ENCODE measurements at regions not wholly inside any gene's neighbourhood (a gene's known extent, or its start where the extent isn't known, plus 50 kb on each side); places are given as distances from the start of the nearest gene placed in this dataset.

- Mint-ChIP-seq H3K4me1 (ENCODE audit: low read depth) (peaks cover 8% of the 10 kb centered on the region), H3K27me3 (peaks cover 33% of the 10 kb centered on the region), H3K27ac (no peak overlapping the region), H3K4me3 (no peak overlapping the region), H3K9me3 (no peaks in the 10 kb centered on the region), H3K36me3 (ENCODE audit: low read depth) (no peaks in the 10 kb centered on the region)
- no peak for TF ChIP-seq CTCF (IDR thresholded peaks at IDR 0.05)
- Histone ChIP-seq H3K4me1 (ENCODE audit: insufficient read depth, low read length) (no peaks in the 10 kb centered on the region), H3K4me3 (ENCODE audit: low read length) (no peak overlapping the region), H3K27ac (ENCODE audit: low read depth in 1 of 2, low read length in 2 of 2) (no peak overlapping the region), H3K9me3 (ENCODE audit: control insufficient read depth in 1 of 2, insufficient read depth in 1 of 2, low read length in 2 of 2) (no peaks in the 10 kb centered on the region), H3K36me3 (ENCODE audit: insufficient read depth, low read length) (no peaks in the 10 kb centered on the region), H3K27me3 (ENCODE audit: control insufficient read depth in 1 of 2, insufficient read depth in 2 of 2, low read length in 2 of 2) (peaks cover 3 to 10% of the 10 kb centered on the region in 2 experiments)
- no peak for DNase-seq
- intact Hi-C loops (cut with DNase I, micrococcal nuclease): loop anchor here in 1 of 2 experiments (5.0 kb wide), 1 partner anchor 75 kb away; no protein-coding TSS in a partner anchor
- no peak for ATAC-seq (ENCODE audit: poor library complexity)
- ChIA-PET CTCF (no interaction called here), POLR2A (no interaction called here)
Measured at GRCh38 chr7:26042237-26042636, 109.8 kb upstream of the NFE2L3 start.

- Histone ChIP-seq H3K4me1 (ENCODE audit: insufficient read depth, low read length) (no peaks in the 10 kb centered on the region), H3K9me3 (ENCODE audit: control insufficient read depth in 1 of 2, insufficient read depth in 1 of 2, low read length in 2 of 2) (no peaks in the 10 kb centered on the region), H3K27me3 (ENCODE audit: control insufficient read depth in 1 of 2, insufficient read depth in 2 of 2, low read length in 2 of 2) (peaks cover 8 to 10% of the 10 kb centered on the region in 2 experiments), H3K4me3 (ENCODE audit: low read length) (no peak overlapping the region), H3K36me3 (ENCODE audit: insufficient read depth, low read length) (no peaks in the 10 kb centered on the region), H3K27ac (ENCODE audit: low read depth in 1 of 2, low read length in 2 of 2) (no peak overlapping the region)
- DNase-seq: no peak
- Mint-ChIP-seq H3K4me3 (no peak overlapping the region), H3K9me3 (no peaks in the 10 kb centered on the region), H3K4me1 (ENCODE audit: low read depth) (no peaks in the 10 kb centered on the region), H3K27ac (no peak overlapping the region), H3K27me3 (peaks cover 25% of the 10 kb centered on the region), H3K36me3 (ENCODE audit: low read depth) (no peaks in the 10 kb centered on the region)
- intact Hi-C loops (cut with DNase I, micrococcal nuclease): loop anchor here in 1 of 2 experiments (5.0 kb wide), 1 partner anchor 76 kb away; no protein-coding TSS in a partner anchor
- POLR2A ChIA-PET: no interaction called here
- ATAC-seq (ENCODE audit: poor library complexity): no peak
- CTCF ChIA-PET: no interaction called here
- TF ChIP-seq CTCF (IDR thresholded peaks at IDR 0.05): no peak
Measured at GRCh38 chr7:26043801-26044200, 108.2 kb upstream of the NFE2L3 start.

- Mint-ChIP-seq H3K27ac (no peak overlapping the region), H3K4me3 (no peak overlapping the region), H3K36me3 (ENCODE audit: low read depth) (no peaks in the 10 kb centered on the region), H3K27me3 (peaks cover 28% of the 10 kb centered on the region), H3K4me1 (ENCODE audit: low read depth) (no peaks in the 10 kb centered on the region), H3K9me3 (no peaks in the 10 kb centered on the region)
- H3K4me3 ChIP-seq (ENCODE audit: low read length): no peak overlapping the region
- DNase-seq (no peak), ATAC-seq (ENCODE audit: poor library complexity) (no peak)
- ChIA-PET CTCF (no interaction called here), POLR2A (no interaction called here)
- H3K27ac ChIP-seq (ENCODE audit: low read depth in 1 of 2, low read length in 2 of 2): no peak overlapping the region
- peaks cover 8 to 10% of the 10 kb centered on the region in 2 experiments for H3K27me3 ChIP-seq (ENCODE audit: control insufficient read depth in 1 of 2, insufficient read depth in 2 of 2, low read length in 2 of 2)
- H3K4me1 ChIP-seq (ENCODE audit: insufficient read depth, low read length): no peaks in the 10 kb centered on the region
- TF ChIP-seq CTCF (IDR thresholded peaks at IDR 0.05): no peak
- no peaks in the 10 kb centered on the region for H3K9me3 ChIP-seq (ENCODE audit: control insufficient read depth in 1 of 2, insufficient read depth in 1 of 2, low read length in 2 of 2)
- intact Hi-C loops (cut with DNase I, micrococcal nuclease): loop anchor here in 1 of 2 experiments (5.0 kb wide), 1 partner anchor 77 kb away; no protein-coding TSS in a partner anchor
- H3K36me3 ChIP-seq (ENCODE audit: insufficient read depth, low read length): no peaks in the 10 kb centered on the region
Measured at GRCh38 chr7:26044320-26044719, 107.7 kb upstream of the NFE2L3 start.
